HepG2 (cell line): ENCODE measurements at regions not wholly inside any gene's neighbourhood (a gene's known extent, or its start where the extent isn't known, plus 50 kb on each side); places are given as distances from the start of the nearest gene placed in this dataset.
A peak's percentile ranks its signal among the peaks of the same experiment; 100 is the strongest.

Experiments
- CREB1 ChIP-seq, 2 experiments: fragments of 450-650 bp in 1 of 2; IDR thresholded peaks; 2 replicates each; pipeline ENCODE4 v1.6.1; 2016 to 2017; ENCODE audit warnings: control low read depth in 1 of 2, mild to moderate bottlenecking in 1 of 2, missing compliant biosample characterization in 1 of 2, missing genetic modification characterization in 1 of 2
- EEA1 ChIP-seq: sonication (generic); formaldehyde crosslinking; IDR thresholded peaks from 2 replicates; pipeline ENCODE4 v1.5.1; 2020; ENCODE audit warnings: mild to moderate bottlenecking, missing genetic modification reagents, borderline replicate concordance
- FOXA3 ChIP-seq: IDR thresholded peaks from 2 replicates; pipeline ENCODE4 v1.6.1; 2016; ENCODE audit warnings: missing genetic modification reagents, missing compliant biosample characterization
- NFE2L2 ChIP-seq: fragments of 150-350 bp; IDR thresholded peaks from 2 replicates; pipeline ENCODE4 v1.6.1; 2014; ENCODE audit warnings: low read length
- SNAI1 ChIP-seq: sonication (generic); formaldehyde crosslinking; IDR thresholded peaks from 2 replicates; pipeline ENCODE4 v1.5.0; 2020; ENCODE audit warnings: mild to moderate bottlenecking, missing genetic modification reagents, borderline replicate concordance
- TOE1 ChIP-seq: sonication (generic); formaldehyde crosslinking; IDR thresholded peaks from 2 replicates; pipeline ENCODE4 v1.4.0; 2020; ENCODE audit warnings: mild to moderate bottlenecking, missing genetic modification reagents
- USF2 ChIP-seq, 2 experiments: sonication (generic) in 1 of 2; formaldehyde crosslinking in 1 of 2; IDR thresholded peaks; 2 replicates each; pipeline versions ENCODE4 v1.5.1 to v1.6.1; 2011 to 2020; ENCODE audit warnings: borderline replicate concordance in 1 of 2, low read depth in 1 of 2, low read length in 1 of 2, mild to moderate bottlenecking in 1 of 2, missing genetic modification reagents in 1 of 2, moderate library complexity in 1 of 2
- ZFP36 ChIP-seq: fragments of 150-350 bp; IDR thresholded peaks from 2 replicates; pipeline ENCODE4 v1.6.1; 2018; ENCODE audit warnings: borderline replicate concordance, low read length, low read depth; ENCODE audit not compliant: partially characterized antibody
- ZFP91 ChIP-seq: sonication (generic); formaldehyde crosslinking; IDR thresholded peaks from 2 replicates; pipeline ENCODE4 v1.9.0; 2022; ENCODE audit warnings: missing genetic modification reagents, mild to moderate bottlenecking, borderline replicate concordance
- ZNF232 ChIP-seq: sonication (generic); formaldehyde crosslinking; IDR thresholded peaks from 2 replicates; pipeline ENCODE4 v1.4.0; 2020; ENCODE audit warnings: missing genetic modification reagents, borderline replicate concordance
- ZNF260 ChIP-seq: sonication (generic); formaldehyde crosslinking; IDR thresholded peaks from 2 replicates; pipeline ENCODE4 v1.4.0; 2020; ENCODE audit warnings: missing genetic modification reagents, low read depth, mild to moderate bottlenecking, borderline replicate concordance
- ZNF431 ChIP-seq: sonication (generic); formaldehyde crosslinking; IDR thresholded peaks from 2 replicates; pipeline ENCODE4 v1.9.0; 2022; ENCODE audit warnings: missing genetic modification reagents, low read depth, mild to moderate bottlenecking, borderline replicate concordance
- ZNF513 ChIP-seq: sonication (generic); formaldehyde crosslinking; conservative IDR thresholded peaks from 2 replicates; pipeline ENCODE4 v1.5.0; 2020; ENCODE audit warnings: missing genetic modification reagents
- ZNF75D ChIP-seq: sonication (generic); formaldehyde crosslinking; IDR thresholded peaks from 2 replicates; pipeline ENCODE4 v1.8.1; 2023; ENCODE audit warnings: missing genetic modification reagents, mild to moderate bottlenecking, borderline replicate concordance

GRCh38 chr6:85396159-85396808 is 53.6 kb upstream of the NT5E start (continued):
- no peak for TF ChIP-seq USF2 (IDR thresholded peaks at IDR 0.05; ENCODE audit: low read depth, low read length)
- no peak for TF ChIP-seq USF2 (CRISPR knock-in tag; IDR thresholded peaks at IDR 0.05; ENCODE audit: borderline replicate concordance)
- no peak for TF ChIP-seq SNAI1
- TF ChIP-seq ZNF75D (CRISPR knock-in tag) = no peak
- TF ChIP-seq NFE2L2 = no peak
- TF ChIP-seq ZNF232 (CRISPR knock-in tag) = no peak
- no peak for TF ChIP-seq EEA1
- no peak for TF ChIP-seq ZFP36
- TF ChIP-seq ZNF260 (CRISPR knock-in tag) = no peak
- no peak for TF ChIP-seq ZNF431 (CRISPR knock-in tag)
- no peak for TF ChIP-seq CREB1 (IDR thresholded peaks at IDR 0.05)
- no peak; the same call in 1 of the 2 replicates for TF ChIP-seq CREB1 (CRISPR knock-in tag; IDR thresholded peaks at IDR 0.05)
- TF ChIP-seq ZFP91 (CRISPR knock-in tag) = no peak
- TF ChIP-seq FOXA3 = peak; percentile 61
- TF ChIP-seq ZNF513 (CRISPR knock-in tag) = no peak
- no peak for TF ChIP-seq TOE1 (CRISPR knock-in tag)
